GM19023 (cell line): ENCODE measurements at regions not wholly inside any gene's neighbourhood (a gene's known extent, or its start where the extent isn't known, plus 50 kb on each side); places are given as distances from the start of the nearest gene placed in this dataset.

ENCODE experiments used
- ATAC-seq: cut with Tn5 transposase; IDR thresholded peaks from one replicate; pipeline ENCODE4 v1.9.1; 2021; ENCODE audit warnings: mild to moderate bottlenecking, moderate library complexity; ENCODE audit not compliant: unreplicated experiment

DNA sequence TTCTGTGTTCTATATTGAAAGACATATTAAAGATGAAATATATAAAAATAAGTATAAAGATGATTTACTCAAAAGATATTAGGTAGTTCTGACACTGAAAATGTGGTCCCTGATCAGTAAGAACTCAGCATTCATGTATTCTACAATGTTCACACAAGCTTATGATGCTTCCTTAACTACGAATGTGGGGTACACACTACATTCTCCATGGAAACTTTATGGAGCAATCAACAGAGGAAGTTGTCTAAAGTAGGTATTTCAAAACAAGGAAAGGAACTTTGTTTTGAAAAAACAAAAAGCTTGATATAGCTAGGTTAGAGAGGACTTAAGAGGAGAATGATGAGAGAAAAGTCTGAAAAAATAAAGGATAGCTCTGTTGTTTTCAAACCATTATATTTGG lies 119.7 kb upstream of the RGS18 start:
- ATAC-seq = no peak

DNA sequence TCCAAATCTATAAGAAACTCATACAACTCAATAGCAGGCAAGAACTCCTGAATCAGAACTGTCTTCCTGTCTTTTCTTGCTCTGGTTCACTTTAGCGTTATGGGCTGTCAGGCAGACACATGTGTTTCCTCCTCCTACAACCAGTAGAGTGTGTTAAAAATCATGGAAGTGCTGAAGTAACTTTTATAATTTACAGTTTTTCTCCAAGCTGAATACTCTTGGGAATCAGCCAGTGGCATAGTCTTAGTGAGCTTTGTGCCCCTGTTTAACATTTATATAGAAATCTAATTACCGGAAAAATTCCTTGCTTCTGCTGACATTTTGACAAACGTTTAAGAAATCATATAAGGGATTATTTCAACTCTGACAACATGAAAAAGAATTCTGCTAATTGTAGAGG lies 113.1 kb upstream of the RGS18 start:
- ATAC-seq = no peak

DNA sequence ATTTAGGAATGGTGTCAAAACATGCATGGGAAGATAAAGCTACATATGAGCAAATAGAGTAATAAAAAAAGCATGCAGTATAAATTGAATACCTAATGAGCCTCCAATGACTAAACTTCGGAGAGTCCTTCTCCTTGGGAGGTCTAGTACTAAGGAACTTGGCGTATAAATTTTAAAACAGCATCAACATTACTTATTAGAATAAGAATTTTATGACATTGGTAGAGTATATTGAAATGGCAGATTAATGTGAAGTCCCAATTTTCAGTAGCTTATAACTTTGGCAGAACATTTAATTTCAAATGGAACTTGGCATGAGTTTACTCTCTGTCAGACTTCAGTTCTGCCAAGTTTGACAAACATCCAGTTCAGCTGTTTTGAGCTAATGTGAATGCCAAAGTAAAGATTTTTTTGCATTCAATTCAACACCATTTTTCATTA lies 104.7 kb upstream of the RGS18 start:
- ATAC-seq = no peak

DNA sequence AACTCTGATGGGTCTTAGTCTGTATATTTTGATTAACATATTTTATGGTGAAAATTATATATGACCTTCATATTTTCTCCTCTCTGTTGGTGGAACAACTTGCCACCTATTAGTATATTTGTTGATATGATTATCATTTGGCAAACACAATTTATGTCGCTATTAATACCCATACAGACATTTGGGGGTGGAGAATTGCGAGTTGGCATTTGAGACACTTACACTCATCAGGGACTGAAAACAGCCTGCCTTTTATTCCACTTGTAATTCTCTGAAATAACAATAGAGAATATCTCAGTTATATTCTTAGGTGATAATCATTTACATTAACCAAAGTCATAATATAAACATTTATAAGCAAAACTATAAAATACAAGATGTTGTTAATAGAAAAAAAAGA lies 100.5 kb upstream of the RGS18 start:
- no peak for ATAC-seq

DNA sequence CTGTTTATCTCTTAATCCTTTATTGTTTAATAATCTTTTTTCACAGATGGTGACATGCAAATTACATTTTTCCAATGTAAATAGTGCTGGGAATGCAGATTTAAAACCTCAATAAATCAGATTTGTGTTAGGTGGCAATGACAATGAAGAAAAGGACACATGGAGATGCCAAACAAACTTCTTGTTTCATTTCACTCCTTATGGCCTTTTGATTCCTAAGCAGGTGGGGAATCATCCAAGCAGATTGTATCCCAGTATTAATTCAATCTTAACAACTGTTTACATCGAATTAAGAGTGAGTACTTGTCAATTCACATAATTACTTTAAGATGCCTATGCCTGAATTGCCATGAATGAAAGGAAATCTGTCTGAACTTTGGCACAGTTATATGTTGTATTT lies 98.9 kb upstream of the RGS18 start:
- no peak for ATAC-seq

DNA sequence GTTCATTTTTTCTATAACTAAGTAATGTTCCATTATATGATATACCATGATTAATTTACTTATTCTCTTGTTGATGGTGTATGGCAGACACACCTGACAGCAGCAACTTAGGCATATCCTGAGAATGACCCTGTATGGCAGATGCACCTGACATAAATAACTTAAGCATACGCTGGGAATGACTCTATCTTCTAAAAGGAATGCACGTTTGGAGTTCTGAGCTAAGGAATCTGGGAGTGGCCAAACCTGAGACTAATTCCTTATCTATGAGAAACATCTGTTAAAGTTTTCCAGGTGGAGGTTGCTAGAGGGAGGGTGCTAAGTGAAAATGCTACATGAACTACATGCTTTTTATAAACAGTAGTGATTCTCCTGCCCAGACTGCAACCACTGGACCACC lies 96.7 kb upstream of the RGS18 start:
- no peak for ATAC-seq

DNA sequence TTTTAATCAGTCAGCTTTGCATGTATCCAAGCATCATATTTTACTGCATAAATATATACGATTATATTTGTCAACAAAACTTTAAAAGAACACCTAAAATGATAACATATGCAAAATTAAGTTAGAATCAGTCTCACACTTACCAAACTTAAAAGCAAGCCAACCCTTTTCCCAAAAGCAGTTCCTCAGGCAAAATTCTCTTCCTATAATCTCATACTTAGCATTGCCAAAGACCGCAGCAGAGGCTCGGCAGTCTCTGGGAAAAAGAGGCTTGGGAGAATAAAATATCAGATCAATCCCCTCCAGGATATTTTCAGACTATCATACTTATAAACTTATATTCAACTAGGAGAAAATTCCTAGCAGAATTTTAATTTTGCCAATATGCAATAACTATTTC lies 93.2 kb upstream of the RGS18 start:
- ATAC-seq = no peak

DNA sequence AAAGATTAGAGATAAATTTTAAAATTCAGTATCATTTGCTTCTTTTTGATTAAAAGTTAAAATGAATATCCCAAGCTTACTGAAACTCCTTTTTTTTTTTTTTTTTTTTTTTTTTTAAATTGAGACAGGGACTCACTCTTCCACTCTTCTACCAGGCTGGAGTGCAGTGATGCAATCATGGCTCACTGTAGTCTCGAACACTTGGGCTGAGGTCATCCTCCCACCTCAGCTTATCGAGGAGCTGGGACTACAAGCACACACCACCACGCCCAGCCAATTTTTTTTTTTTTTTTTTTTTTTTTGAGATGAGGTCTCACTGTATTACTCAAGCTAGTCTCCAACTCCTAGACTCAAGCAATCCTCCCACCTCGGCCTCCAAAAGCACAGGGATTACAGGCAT lies 92.1 kb upstream of the RGS18 start:
- ATAC-seq = no peak

DNA sequence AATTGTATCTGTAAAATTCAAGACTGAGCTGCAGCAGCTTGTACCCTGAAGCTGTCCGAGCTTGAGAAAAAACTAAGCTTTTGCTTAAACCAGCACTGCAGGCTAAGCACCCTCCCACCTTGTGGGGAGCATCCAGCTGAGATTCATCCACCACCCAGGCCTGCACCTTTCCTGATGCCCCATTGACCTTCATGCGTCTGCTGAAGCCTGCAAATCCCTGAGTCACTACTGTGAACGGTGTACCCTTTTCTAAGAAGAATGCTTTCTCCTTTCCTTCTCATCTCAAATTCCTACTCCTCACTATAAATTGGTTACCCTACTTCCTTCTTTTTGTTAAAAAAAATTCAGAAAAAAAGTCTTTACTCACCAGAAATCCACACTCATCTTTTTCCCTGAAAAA lies 90.9 kb upstream of the RGS18 start:
- no peak for ATAC-seq

DNA sequence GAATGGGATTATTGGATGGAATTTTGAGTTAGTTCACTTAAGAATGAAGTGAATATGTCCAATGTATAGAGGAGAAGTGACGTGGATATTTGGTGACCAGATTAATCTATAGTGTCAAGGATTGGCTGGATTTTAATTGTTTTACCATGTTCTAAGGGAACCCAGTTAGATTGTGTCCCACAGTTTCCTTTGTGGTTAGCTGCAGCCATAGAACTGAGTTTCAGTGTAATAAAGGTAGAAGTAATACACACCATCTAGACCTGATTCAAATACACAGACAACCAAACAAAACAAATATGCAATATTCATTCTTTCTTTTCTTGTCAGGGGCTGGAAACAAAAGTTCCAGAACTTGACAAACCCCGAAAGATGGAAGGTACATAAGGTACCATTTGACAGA lies 88.0 kb upstream of the RGS18 start:
- no peak for ATAC-seq

DNA sequence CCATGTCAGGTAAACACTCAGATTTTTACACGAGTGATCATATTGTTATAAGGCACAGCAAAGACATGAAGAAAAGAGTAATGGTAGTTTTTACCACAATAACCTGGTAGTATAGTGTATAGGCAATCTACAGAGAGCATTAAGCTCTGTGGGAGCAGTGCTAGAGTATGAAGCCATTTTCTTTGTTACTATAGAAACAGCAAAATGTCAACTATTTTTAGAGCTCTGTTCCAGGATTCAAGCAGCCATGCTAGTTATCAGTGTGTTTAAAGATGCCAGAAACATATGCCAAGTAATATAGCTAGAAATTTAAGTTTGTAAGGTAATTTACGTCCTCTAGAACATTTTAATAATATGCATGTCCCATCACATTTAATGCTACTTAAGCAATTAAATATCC lies 77.6 kb upstream of the RGS18 start:
- ATAC-seq = no peak

DNA sequence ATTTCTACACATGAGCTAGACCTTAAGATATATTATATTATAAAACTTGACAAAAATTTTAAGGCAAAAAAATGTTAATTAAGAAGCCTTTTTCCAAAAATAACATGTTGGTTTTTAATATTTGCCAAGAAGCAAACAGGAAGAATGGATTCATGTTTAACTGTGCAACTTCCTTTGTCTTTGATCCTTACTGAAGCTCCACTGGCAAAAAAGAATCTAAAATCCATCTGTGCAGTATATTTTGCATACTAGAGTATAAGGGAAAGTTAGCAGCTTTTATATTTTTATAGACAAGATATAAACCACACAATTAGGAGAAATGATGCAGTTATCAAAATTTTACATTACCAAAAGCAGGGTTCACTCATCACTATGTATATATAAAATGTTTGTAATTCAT lies 76.9 kb upstream of the RGS18 start:
- no peak for ATAC-seq

DNA sequence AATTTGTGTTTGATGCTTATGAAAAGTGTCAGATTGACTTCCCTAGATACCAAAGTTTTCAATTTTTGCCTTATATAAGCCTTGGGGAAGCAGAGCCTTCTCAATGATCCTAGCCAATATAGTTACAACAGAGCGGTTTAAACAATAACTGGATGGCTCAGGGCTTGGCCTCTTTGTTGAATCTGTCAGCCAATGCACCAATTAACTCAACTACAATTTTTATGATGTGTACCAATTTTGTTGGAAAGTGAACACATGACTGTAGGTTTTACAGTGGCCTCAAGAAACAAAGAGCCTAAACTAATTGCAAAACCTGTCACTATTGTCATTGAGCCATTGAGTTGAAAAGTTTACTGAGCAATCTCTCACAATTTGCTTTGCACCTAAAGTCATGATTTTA lies 71.6 kb upstream of the RGS18 start:
- no peak for ATAC-seq

DNA sequence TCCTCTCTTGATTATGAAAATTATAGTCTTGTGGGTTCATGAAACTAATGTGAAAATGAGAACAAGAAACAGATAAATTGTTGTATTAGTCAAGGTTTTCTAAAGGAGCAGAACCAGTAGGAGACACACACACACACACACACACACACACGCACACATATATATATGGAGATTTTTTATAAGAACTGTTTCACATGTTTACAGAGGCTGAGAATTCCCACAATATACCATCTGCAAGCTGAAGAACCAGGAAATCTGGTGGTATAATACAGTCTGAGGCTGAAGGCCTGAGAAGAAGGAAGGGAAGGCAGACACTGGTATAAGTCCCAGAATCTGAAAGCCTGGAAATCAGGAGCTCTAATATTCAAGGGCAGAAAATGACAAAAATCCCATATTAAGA lies 70.9 kb upstream of the RGS18 start:
- no peak for ATAC-seq

DNA sequence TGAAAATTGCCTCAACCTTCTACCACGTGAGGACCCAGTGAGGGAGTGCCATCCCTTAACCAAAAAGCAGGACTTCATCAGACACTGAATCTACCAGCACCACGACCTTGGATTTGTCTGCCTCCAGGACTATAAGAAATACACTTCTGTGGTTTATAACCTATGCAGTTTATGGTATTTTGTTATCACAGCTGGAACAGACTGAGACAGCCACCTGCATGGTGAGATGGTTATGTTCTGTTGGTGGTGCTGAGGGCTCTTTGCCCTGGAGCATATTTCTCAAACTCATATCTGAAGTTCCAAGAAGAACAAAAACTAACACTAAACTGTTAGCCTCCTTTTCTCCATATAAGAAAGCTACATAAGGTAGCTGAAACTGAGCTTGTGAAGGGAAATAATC lies 69.8 kb upstream of the RGS18 start:
- no peak for ATAC-seq

DNA sequence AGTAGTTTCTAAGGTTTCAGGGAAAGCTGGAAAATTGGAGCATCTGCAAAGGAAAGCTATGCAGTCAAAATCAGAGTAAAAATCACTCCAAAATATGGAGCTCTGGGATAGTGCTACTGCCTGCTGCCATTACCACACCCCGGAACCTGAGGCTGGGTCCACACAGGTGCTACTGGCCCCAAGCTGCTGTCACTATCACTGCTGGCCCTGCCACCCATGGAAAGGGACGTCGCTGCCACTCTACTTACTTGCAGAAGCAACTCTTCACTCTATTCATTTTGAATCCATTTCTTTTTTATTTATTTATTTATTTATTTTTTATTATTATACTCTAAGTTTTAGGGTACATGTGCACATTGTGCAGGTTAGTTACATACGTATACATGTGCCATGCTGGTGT lies 60.3 kb upstream of the RGS18 start:
- no peak for ATAC-seq

DNA sequence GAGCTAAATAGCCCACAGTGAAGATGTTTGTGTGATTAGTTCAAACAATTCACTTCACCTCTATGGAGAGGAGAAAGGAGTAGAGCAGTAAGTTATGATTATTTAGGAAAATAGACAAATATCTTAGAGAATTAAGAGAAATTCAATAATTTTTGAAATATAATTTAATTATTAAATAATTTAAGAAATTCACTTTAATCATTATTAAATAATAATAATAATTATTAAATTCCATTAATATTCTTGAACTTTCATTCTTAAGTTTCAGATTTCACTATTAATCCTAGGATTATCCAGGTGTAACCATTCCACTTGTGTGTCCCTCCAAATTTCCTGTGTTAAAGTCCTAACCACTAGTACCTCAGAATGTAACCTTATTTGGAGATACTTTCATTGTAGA lies 58.9 kb upstream of the RGS18 start:
- no peak for ATAC-seq

DNA sequence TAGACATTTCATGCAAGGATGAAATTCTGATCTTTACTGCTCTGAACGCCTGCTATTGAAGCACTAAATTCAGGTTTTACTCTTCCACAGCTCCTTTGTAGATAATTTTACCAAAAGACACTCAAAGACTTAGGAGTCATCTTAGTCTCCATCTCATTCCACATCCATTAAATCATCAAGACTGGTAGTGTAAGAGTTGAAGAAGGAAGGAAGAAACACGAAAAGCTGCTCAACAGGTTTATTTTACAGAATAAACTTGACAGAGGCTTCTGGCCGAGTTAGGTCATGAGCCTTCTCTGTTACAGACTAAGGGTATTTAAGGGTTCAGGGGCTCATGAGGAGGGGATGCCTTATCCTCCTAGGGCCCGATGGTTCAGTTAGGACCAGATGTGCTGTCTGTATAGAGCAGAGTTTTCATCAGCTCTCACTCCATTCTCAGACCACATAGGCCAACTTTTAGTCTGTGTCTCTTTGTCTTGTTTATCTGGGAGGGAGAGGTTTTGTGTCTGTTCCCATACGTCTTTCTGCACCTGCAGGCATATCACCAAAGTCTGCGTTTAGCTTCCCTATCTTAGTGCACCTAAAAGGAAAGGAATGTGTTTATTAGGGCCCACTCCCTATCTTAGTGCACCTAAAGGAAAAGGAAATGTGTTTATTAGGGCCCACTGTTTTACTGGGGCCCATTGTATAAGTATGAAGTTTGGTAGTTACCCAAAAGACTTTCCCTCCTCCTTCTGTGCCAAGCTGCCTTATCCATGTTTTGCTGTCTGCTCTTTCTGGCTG lies 57.4 kb upstream of the RGS18 start:
- ATAC-seq = no peak

DNA sequence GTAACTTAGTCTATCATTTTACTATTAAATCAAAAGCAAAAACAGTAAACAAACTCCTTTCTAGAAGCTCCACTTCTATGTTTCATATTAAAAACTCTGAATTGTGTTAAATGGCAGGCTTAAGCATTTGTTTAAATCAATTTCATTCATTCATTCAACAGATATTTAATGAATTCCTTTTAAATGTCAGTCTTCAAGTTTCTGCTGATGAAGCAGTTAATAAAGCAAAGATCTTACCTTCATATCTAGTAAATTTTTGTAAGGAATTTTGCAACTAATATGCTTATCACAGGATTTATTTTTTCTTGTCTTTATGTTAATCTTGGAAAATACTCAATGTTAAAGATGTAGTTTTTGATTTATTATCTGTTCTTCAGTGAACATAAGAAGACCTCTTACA lies 54.1 kb upstream of the RGS18 start:
- ATAC-seq = no peak

DNA sequence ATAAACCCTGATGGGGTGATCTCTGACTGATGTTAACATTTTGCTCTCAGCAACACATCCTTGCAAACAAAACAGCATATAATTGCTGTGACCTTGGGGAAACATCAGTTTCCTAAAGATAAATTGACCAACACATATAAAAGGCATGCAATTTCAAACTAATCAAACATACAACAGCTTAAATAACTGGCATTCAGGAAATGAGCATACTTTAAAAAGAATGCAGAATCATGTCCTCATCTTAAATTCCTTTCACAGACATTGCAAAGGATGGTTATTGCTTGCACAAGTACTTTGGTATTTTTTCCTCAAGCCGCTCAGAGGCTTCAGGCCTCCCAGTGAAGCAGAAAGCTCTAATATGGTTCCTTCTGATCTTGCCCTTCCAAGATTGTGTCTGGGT lies 53.4 kb upstream of the RGS18 start:
- ATAC-seq = no peak

DNA sequence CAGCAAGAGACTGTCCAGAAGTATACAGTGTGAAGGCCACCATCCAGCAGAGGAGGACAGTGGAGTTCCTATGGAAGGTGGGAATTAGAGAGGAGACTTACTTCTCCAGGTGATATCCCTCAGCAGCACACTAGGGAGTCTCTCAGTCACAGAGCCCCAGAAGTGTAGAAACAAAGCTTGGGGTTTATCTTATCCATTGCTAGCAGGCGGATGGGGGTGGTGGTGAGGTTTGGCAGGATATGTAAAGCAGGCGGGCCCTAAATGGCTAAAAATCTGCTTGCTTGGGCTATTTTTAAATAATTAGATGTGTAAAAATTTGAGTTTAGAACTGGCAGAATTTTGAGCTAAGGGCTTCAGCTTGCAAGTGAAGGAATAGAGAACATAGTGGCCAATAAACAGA lies 50.1 kb upstream of the RGS18 start:
- no peak for ATAC-seq
